ENCODE measurements at regions not wholly inside any gene's neighbourhood (a gene's known extent, or its start where the extent isn't known, plus 50 kb on each side); places are given as distances from the start of the nearest gene placed in this dataset.

DNA sequence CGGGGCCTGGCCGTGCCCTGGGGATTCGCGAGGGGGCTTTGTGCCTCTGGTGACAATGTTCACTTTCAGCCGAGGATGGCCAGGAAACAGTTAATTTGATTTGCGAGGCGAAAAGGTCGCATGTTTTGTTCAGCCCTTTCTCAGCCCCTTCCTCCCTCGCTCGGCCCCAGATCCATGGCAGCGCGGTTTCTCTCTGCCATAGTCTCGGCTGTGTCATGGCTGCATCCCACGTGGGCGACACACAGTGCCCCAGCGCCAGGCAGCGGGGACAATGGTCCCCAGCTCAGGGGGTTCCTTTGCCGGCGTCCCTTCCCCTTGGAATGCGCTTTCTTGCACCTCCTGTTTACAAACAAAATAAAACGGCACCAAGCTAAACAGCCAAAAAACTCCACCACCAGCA lies 370.3 kb upstream of the IRX2 start:
- TF ChIP-seq, protein P1, sequence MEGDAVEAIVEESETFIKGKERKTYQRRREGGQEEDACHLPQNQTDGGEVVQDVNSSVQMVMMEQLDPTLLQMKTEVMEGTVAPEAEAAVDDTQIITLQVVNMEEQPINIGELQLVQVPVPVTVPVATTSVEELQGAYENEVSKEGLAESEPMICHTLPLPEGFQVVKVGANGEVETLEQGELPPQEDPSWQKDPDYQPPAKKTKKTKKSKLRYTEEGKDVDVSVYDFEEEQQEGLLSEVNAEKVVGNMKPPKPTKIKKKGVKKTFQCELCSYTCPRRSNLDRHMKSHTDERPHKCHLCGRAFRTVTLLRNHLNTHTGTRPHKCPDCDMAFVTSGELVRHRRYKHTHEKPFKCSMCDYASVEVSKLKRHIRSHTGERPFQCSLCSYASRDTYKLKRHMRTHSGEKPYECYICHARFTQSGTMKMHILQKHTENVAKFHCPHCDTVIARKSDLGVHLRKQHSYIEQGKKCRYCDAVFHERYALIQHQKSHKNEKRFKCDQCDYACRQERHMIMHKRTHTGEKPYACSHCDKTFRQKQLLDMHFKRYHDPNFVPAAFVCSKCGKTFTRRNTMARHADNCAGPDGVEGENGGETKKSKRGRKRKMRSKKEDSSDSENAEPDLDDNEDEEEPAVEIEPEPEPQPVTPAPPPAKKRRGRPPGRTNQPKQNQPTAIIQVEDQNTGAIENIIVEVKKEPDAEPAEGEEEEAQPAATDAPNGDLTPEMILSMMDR (IDR thresholded peaks at IDR 0.05) = no peak
- no peak for TF ChIP-seq POLR2A (IDR thresholded peaks at IDR 0.05)
